ENCODE measurements at regions not wholly inside any gene's neighbourhood (a gene's known extent, or its start where the extent isn't known, plus 50 kb on each side); places are given as distances from the start of the nearest gene placed in this dataset.

DNA sequence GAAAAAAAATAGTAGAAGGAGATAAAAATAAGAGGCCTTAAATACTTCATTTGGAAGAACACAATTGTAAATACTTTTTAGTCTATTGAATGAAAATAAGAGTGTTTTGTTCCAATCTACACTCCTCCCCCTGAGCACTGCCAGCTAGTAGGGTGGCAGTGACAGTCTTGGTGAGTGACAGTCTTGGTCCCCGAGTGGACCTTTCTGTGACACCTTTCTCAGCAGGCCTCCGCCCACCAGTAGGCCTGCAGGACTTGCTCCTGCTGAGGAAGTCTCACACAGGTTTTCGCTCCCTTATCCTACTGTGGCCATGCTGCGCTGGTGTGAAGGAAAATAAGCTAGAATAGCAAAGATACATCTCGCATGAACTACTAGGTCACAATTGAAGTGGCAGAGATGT lies 666.8 kb downstream of the NR4A2 start:
- in situ Hi-C loops (cut with MboI; ENCODE audit: low pct_unique_long_range_greater_than_20kb, low sequenced_read_pairs): no loop called here
- no peak for DNase-seq

- in situ Hi-C loops (cut with MboI; ENCODE audit: low pct_unique_long_range_greater_than_20kb, low sequenced_read_pairs): no loop called here
- DNase-seq: no peak
Measured at GRCh38 chr2:155663265-155663664, 669.3 kb downstream of the NR4A2 start.

DNA sequence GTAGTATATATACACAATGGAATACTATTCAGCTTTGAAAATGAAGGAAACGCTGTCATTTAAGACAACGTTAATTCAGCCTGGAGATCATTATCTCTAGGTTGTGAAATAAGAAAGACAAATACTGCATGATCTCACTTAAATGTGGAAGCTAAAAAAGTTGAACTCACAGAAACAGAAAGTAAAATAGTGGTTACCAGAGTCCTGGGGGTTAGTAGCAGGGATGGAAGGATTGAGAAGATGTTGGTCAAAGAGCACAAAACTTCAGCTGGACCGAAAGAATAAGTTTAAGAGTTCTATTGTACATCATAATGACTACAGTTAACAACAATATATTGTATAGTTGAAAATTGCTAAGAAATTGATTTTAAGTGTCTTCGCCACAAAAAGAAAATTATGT lies 670.3 kb downstream of the NR4A2 start:
- in situ Hi-C loops (cut with MboI; ENCODE audit: low pct_unique_long_range_greater_than_20kb, low sequenced_read_pairs): no loop called here
- DNase-seq: no peak

GRCh38 chr2:155653176-155653575 lies 679.3 kb downstream of the NR4A2 start:
- DNase-seq: no peak
- in situ Hi-C loops (cut with MboI; ENCODE audit: low pct_unique_long_range_greater_than_20kb, low sequenced_read_pairs): no loop called here

GRCh38 chr2:155651851-155652250 lies 680.7 kb downstream of the NR4A2 start:
- in situ Hi-C loops (cut with MboI; ENCODE audit: low pct_unique_long_range_greater_than_20kb, low sequenced_read_pairs): no loop called here
- no peak for DNase-seq

DNA sequence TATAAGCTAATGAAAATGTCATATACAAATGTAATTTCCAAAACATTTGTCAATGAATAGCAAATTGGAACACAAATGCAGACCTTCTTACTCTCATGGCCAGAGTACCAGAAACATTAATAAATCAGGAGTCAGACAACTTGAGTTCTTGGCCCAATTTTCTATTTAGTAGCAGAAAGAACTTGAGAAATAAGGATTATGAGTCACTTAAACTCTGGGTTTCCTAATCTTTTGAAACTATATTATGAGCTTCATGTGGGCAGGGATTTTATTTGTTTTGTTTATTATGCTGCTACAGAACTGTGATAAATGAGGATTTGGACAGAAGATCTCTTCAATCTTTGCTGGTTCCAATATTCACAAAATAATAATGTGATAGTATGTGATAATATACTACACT lies 686.7 kb downstream of the NR4A2 start:
- DNase-seq: no peak
- in situ Hi-C loops (cut with MboI; ENCODE audit: low pct_unique_long_range_greater_than_20kb, low sequenced_read_pairs): no loop called here

- DNase-seq: no peak
- in situ Hi-C loops (cut with MboI; ENCODE audit: low pct_unique_long_range_greater_than_20kb, low sequenced_read_pairs): no loop called here
Measured at GRCh38 chr2:155643056-155643775, 689.3 kb downstream of the NR4A2 start.

- in situ Hi-C loops (cut with MboI; ENCODE audit: low pct_unique_long_range_greater_than_20kb, low sequenced_read_pairs): no loop called here
- DNase-seq: no peak
Measured at GRCh38 chr2:155633887-155634570, 698.5 kb downstream of the NR4A2 start.

DNA sequence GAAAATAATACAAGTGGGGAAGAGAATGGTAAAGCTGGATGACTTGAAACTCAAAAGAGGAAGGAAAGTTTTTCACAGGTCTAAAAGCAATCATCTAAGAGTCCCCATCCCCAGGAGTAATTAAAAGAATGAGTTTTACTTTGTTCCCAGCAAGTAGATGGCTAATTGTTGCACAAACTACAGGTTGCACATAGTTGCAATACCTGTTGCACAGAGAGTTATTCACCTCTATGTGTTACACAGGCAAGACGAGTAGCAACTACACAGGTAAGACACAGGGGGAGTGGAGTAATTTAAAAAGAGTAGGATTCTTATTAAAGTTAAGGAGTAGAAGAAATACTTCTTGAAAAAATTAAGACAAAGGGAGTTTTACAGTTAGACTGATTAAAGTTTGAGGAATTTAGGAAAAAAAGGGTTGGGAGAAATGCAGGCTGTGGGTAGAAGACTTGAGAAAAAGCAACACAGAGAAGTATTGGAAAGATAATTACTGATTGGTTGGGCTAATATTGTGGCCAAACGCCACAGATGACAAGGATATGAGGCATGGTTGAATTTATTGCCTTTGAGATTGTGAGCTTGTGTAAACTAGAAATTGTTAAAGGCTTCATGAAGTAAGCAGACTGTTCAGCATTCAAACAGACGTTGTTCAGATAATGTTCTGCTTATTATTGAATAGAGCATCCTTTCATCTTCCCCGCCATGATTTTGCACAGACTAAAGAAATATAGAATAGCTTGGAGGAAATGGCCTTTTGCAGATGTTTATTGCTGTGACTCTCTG lies 699.3 kb downstream of the NR4A2 start:
- in situ Hi-C loops (cut with MboI; ENCODE audit: low pct_unique_long_range_greater_than_20kb, low sequenced_read_pairs): no loop called here

DNA sequence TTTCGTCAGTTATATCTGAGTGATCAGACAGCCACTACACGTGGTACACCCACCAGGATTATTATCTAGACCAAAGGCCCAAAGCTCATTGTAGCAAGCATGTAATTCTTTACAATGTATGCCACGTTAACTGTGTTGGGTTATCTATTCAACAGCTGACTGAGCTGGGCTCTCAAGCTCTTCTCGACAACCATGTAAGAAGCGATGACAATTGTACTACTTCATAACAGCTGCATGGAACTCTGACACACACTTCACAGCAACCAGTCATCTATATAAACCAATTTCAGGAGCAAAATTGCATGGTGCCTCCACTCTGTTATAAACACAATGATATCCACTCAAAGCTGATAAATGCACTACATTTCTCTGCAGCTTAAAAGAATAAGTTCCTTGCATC lies 701.8 kb downstream of the NR4A2 start:
- in situ Hi-C loops (cut with MboI; ENCODE audit: low pct_unique_long_range_greater_than_20kb, low sequenced_read_pairs): no loop called here

More for the DNA sequence above, 699.3 kb downstream of the NR4A2 start:
- DNase-seq: no peak

DNA sequence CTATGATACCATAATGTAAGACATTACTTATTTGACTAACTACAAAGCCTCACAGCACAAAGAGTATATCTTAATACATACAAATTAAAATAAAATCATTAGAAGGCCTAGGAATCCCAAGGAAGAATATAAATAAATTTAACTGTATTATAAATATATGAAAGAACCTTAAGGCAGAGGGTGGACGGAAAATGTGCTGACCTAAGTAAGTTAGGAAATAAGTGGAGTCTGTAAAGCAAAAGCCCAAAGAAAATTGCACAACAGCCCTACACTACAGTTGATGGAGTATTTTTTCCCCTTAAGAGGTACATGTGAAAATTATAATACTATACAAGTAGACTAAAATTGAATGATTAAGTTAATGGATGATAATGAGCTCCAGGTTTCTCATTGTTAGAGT lies 710.1 kb downstream of the NR4A2 start:
- in situ Hi-C loops (cut with MboI; ENCODE audit: low pct_unique_long_range_greater_than_20kb, low sequenced_read_pairs): no loop called here
- no peak for DNase-seq

More for the DNA sequence above, 701.8 kb downstream of the NR4A2 start:
- DNase-seq: no peak

DNA sequence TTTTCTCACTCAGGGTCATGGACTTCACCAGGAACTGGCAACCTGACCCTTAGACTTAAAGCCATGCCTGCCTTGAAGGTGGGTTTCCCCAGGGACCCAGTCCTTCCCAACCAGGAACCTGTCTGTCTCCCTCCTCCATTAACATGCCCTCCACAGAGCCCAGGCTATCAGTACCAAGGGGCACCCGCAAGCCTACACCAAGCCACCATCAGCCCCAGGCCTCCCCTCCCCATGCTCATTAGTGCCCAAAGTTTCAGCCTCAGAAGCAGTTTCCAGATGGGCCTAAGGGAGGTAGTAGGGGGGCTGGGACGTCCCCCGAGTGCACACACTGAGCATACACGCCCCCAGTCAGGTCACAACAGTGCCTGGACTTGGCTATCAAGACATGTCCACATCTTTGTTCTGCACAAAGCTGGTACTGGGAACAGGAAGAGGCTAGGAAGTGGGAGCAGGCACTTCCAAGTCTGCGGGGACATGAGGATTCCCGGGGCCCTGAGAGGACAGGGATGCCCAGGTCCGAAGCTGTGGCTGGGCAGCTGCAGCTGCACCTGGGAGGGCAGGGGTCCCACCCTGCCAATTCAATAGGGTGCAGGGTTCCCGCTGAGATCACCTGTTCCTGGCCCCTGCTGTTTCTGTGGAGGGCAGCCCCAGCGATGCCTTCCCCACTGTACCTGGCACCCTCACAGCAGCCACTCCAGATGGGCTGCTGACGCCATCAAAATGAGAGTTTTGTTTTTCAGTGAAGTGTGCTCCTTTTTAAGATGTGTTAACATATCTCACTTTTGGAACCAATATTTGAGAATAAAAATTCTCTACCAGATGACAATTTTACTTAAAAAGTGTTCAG lies 731.4 kb downstream of the NR4A2 start:
- no peak for DNase-seq
- in situ Hi-C loops (cut with MboI; ENCODE audit: low pct_unique_long_range_greater_than_20kb, low sequenced_read_pairs): no loop called here

- in situ Hi-C loops (cut with MboI; ENCODE audit: low pct_unique_long_range_greater_than_20kb, low sequenced_read_pairs): no loop called here
- DNase-seq: no peak
Measured at GRCh38 chr2:155600296-155600695, 732.2 kb downstream of the NR4A2 start.

DNA sequence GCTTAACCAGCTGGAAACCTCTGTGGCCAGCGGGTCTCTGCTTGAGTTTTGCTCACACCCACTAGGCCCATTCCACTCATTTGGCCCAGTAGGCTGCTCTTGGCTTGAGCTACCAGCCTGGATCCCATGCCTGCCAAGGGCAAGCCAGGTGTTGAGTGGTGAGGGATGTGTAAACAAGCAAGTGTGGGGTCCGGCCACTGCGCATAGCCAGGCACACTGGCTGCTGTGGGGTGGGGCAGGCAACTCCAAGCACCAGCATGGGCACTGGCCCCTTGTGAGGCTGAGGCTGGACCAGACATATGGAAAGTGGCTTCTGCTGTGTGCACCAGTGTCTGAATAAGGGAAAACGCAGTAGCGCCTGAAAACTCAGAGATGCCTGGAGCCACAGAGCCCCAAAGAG lies 732.7 kb downstream of the NR4A2 start:
- DNase-seq: no peak
- in situ Hi-C loops (cut with MboI; ENCODE audit: low pct_unique_long_range_greater_than_20kb, low sequenced_read_pairs): no loop called here

DNA sequence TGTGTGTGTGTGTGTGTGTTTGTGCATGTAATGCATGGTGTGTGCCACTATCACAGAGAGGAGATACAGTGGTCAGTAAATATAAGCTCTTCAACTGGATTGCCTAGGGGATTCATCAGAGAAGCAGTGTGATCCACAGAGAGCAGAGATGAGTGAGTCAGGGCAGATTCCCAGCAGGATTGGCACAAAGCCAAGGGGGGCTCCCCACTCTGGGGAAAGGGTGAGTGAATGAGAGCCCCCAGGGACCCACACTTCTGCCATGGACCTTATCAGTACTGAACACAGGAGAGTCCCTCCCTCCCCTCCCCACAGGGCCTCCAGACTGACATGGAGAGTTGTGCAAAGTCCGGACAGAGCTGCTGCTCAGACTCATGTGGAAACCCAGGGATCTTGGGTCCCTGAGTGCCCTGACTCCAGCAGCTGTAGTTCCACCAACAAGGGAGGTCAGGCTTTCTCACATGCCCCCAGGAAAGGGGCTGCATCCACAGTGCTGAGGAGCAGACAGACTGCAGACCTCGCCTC lies 748.8 kb downstream of the NR4A2 start:
- DNase-seq: no peak
- in situ Hi-C loops (cut with MboI; ENCODE audit: low pct_unique_long_range_greater_than_20kb, low sequenced_read_pairs): no loop called here

GRCh38 chr2:155574941-155575340 lies 757.6 kb downstream of the NR4A2 start:
- DNase-seq: no peak
- in situ Hi-C loops (cut with MboI; ENCODE audit: low pct_unique_long_range_greater_than_20kb, low sequenced_read_pairs): no loop called here

DNA sequence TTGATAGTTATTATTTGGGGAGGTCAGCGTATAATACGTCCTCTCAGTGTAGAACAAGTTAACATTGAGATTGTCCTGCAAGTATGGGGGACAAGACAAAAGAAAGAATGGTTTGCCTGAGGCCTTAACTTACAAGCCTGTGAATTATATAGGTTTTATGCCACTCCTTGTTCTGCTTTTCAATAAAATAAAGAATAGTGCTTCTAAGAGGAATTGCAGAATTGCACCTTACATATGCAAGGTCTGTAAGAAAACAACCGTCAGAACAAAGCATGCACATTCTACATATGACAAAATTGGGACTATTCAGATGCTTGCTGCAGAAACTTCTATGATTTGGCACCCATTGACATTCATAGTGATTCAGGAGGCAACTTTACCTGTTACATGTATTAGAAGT lies 785.0 kb downstream of the NR4A2 start:
- in situ Hi-C loops (cut with MboI; ENCODE audit: low pct_unique_long_range_greater_than_20kb, low sequenced_read_pairs): no loop called here
- DNase-seq: no peak

GRCh38 chr2:155546721-155547555 lies 785.6 kb downstream of the NR4A2 start:
- in situ Hi-C loops (cut with MboI; ENCODE audit: low pct_unique_long_range_greater_than_20kb, low sequenced_read_pairs): no loop called here
- DNase-seq: no peak
